ENCODE measurements at regions not wholly inside any gene's neighbourhood (a gene's known extent, or its start where the extent isn't known, plus 50 kb on each side); places are given as distances from the start of the nearest gene placed in this dataset.

GRCh38 chr10:105844676-105845570 is 1203.8 kb downstream of the SORCS3 start:
- no peak for DNase-seq

- no peak for DNase-seq
These were observed 1203.2 kb downstream of the SORCS3 start for GRCh38 chr10:105844241-105844640.

- no peak for DNase-seq
These were observed 1202.7 kb downstream of the SORCS3 start for GRCh38 chr10:105843786-105844185.

- no peak for DNase-seq
These were observed 1199.2 kb downstream of the SORCS3 start for GRCh38 chr10:105840288-105840770.

GRCh38 chr10:105838392-105838791 is 1197.3 kb downstream of the SORCS3 start:
- no peak for DNase-seq

- DNase-seq = no peak
These were observed 1196.9 kb downstream of the SORCS3 start for GRCh38 chr10:105837951-105838350.

GRCh38 chr10:105834261-105835059 is 1193.4 kb downstream of the SORCS3 start:
- no peak for DNase-seq

- DNase-seq = no peak
These were observed 1186.0 kb downstream of the SORCS3 start for GRCh38 chr10:105827133-105827532.

- DNase-seq = no peak
These were observed 1167.0 kb downstream of the SORCS3 start for GRCh38 chr10:105807935-105808587.

- DNase-seq = no peak
These were observed 1162.1 kb downstream of the SORCS3 start for GRCh38 chr10:105803206-105803605.

- no peak for DNase-seq
These were observed 1159.6 kb downstream of the SORCS3 start for GRCh38 chr10:105800641-105801040.

GRCh38 chr10:105798328-105798889 is 1157.3 kb downstream of the SORCS3 start:
- DNase-seq = no peak

- no peak for DNase-seq
These were observed 1156.3 kb downstream of the SORCS3 start for GRCh38 chr10:105797234-105797890.

GRCh38 chr10:105793071-105793470 is 1152.0 kb downstream of the SORCS3 start:
- DNase-seq = no peak

- DNase-seq = no peak
These were observed 1144.6 kb downstream of the SORCS3 start for GRCh38 chr10:105785721-105786120.

GRCh38 chr10:105783936-105784483 is 1142.9 kb downstream of the SORCS3 start:
- no peak for DNase-seq

- no peak for DNase-seq
These were observed 1133.8 kb downstream of the SORCS3 start for GRCh38 chr10:105774881-105775280.

GRCh38 chr10:105774351-105774750 is 1133.3 kb downstream of the SORCS3 start:
- DNase-seq = no peak

- DNase-seq = no peak
These were observed 1129.6 kb downstream of the SORCS3 start for GRCh38 chr10:105770524-105771212.

GRCh38 chr10:105769248-105770184 is 1128.4 kb downstream of the SORCS3 start:
- no peak for DNase-seq

Data from activated naive CD4-positive, alpha-beta T cell treated with anti-CD3 and anti-CD28 coated beads, Interleukin-2, amount 50 U/mL, for 16 hours (primary cell).